PC-3 (cell line): ENCODE measurements at regions not wholly inside any gene's neighbourhood (a gene's known extent, or its start where the extent isn't known, plus 50 kb on each side); places are given as distances from the start of the nearest gene placed in this dataset.

ENCODE experiments used
- ATAC-seq: fragments of 200-7000 bp; cut with Tn5 transposase; 2 replicates; pipeline ENCODE4 v1.9.1; 2020; ENCODE audit warnings: mild to moderate bottlenecking, moderate library complexity
- BruUV-seq: library from RNA; stranded (reverse); fragments of 400-500 nt; replicated peaks from 2 replicates; lab custom pipeline; 2021; lab: Mats Ljungman, UMichigan
- CTCF ChIA-PET: fragments of 300-600 bp; sonication (Branson Sonifier 250); formaldehyde crosslinking; loops from one replicate; lab custom pipeline; 2022; ENCODE audit warnings: antibody characterized with exemption; lab: Charles Lee
- POLR2A ChIA-PET: fragments of 300-600 bp; sonication (Branson Sonifier 250); formaldehyde crosslinking; loops from one replicate; lab custom pipeline; 2022; ENCODE audit warnings: antibody characterized with exemption; ENCODE audit not compliant: unreplicated experiment; lab: Charles Lee
- DNase-seq: peaks from one replicate; pipeline ENCODE4 v3.0.0-alpha.2; 2015
- H2AFZ ChIP-seq: fragments of 300-600 bp; sonication (generic); 2 replicates; pipeline ENCODE4 v1.6.0; 2016; ENCODE audit warnings: antibody characterized with exemption, low read length
- H3F3A ChIP-seq: fragments of 300-600 bp; sonication (generic); one replicate; pipeline ENCODE4 v1.6.0; 2017; ENCODE audit warnings: antibody characterized with exemption, low read length, control low read depth, mild to moderate bottlenecking; ENCODE audit not compliant: unreplicated experiment
- H3K27ac ChIP-seq: fragments of 300-600 bp; sonication (generic); 2 replicates; pipeline ENCODE4 v1.5.1; 2016; ENCODE audit warnings: mild to moderate bottlenecking, low read length
- H3K27me3 ChIP-seq: fragments of 300-600 bp; sonication (generic); 2 replicates; pipeline ENCODE4 v1.6.1; 2016; ENCODE audit warnings: low read length, mixed read lengths
- H3K36me3 ChIP-seq: fragments of 300-600 bp; sonication (generic); 2 replicates; pipeline ENCODE4 v1.6.1; 2016; ENCODE audit warnings: low read depth, mixed run types, low read length, mixed read lengths
- H3K4me1 ChIP-seq: fragments of 300-600 bp; sonication (generic); 2 replicates; pipeline ENCODE4 v1.5.1; 2016; ENCODE audit warnings: low read length; ENCODE audit not compliant: insufficient read depth
- H3K4me2 ChIP-seq: fragments of 300-600 bp; sonication (generic); 2 replicates; pipeline ENCODE4 v1.6.0; 2016; ENCODE audit warnings: low read length
- H3K4me3 ChIP-seq: fragments of 300-600 bp; sonication (generic); 2 replicates; pipeline ENCODE4 v1.5.1; 2016; ENCODE audit warnings: mild to moderate bottlenecking, low read length, mixed read lengths
- H3K79me2 ChIP-seq: fragments of 300-600 bp; sonication (generic); 2 replicates; pipeline ENCODE4 v1.6.1; 2017; ENCODE audit warnings: low read length, mixed read lengths
- H3K9ac ChIP-seq: fragments of 300-600 bp; sonication (generic); 2 replicates; pipeline ENCODE4 v1.6.0; 2016; ENCODE audit warnings: mild to moderate bottlenecking, low read length
- H3K9me2 ChIP-seq: fragments of 300-600 bp; sonication (generic); replicated peaks from 2 replicates; pipeline ENCODE4 v1.6.1; 2016; ENCODE audit warnings: mixed run types, low read length, mixed read lengths
- H3K9me3 ChIP-seq: fragments of 300-600 bp; sonication (generic); 2 replicates; pipeline ENCODE4 v1.6.1; 2016; ENCODE audit warnings: low read length, mixed read lengths
- H4K20me1 ChIP-seq: fragments of 300-600 bp; sonication (generic); 2 replicates; pipeline ENCODE4 v1.6.1; 2016; ENCODE audit warnings: low read length, mixed read lengths
- EZH2 ChIP-seq: fragments of 300-600 bp; sonication (generic); IDR thresholded peaks from one replicate; pipeline ENCODE4 v1.6.1; 2017; ENCODE audit warnings: antibody characterized with exemption, mild to moderate bottlenecking, low read length; ENCODE audit not compliant: unreplicated experiment
- EZH2phosphoT487 ChIP-seq: fragments of 300-600 bp; sonication (generic); IDR thresholded peaks from 2 replicates; pipeline ENCODE4 v1.6.1; 2018; ENCODE audit warnings: mild to moderate bottlenecking, antibody characterized with exemption, low read length, borderline replicate concordance
- intact Hi-C: fragments of 100-400 bp; cut with micrococcal nuclease; formaldehyde crosslinking; loops from 2 replicates; pipeline ENCODE4 v1.9.0; 2023
- TF ChIP-seq, protein P1 (sequence below): fragments of 300-600 bp; sonication (generic); conservative IDR thresholded peaks from 2 replicates; pipeline ENCODE4 v1.5.1; 2017; ENCODE audit warnings: antibody characterized with exemption, low read depth, mild to moderate bottlenecking, low read length

DNA sequence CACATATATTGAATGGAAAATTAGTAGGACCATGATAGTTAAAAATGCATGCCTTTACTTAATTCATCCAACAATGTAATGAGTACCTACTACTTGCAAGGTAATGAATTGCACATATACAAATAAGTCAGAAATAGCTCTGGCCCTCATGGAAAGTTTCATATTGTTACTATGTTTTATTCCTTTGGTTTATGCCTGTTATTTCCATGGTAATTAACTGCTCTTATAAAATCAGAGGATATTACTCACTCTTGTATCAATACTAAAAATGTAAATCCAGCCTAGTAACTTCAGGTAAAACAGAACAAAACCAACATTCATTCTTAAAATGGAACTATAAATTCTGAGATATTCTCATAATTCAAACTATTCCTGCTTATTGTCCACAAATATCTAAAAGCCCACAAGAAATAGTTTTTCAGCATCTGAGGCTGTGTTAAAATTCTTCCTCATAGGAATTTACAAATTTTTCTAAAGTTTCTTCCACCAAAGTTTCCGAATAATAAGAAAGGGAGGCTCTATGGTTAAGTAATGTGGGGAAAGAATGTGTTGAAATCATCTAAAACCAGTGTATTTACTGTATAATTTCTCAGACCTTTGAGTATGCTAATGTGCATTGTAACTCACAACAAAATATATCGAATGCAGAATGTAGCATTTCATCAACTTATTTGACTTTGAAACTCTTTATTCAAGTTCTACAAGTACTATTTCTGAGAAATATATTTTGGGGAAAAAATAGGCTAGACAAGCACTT is 444.2 kb downstream of the PDGFC start:
- H3K9me3 ChIP-seq: no peaks in the 10 kb centered on the region
- H3K4me1 ChIP-seq: peaks cover 13% of the 10 kb centered on the region
- BruUV-seq: no TSS peak
- H3F3A ChIP-seq: no peaks in the 10 kb centered on the region
- no peaks in the 10 kb centered on the region for H3K36me3 ChIP-seq
- H3K9me2 ChIP-seq: no peaks in the 10 kb centered on the region
- no peak overlapping the region for H3K4me2 ChIP-seq
- no peaks in the 10 kb centered on the region for H3K79me2 ChIP-seq
- H4K20me1 ChIP-seq: no peaks in the 10 kb centered on the region
- no peaks in the 10 kb centered on the region for H3K27me3 ChIP-seq
- H3K27ac ChIP-seq: peak overlapping the region; percentile 62
- TF ChIP-seq EZH2phosphoT487 (no peak), EZH2 (no peak)
- TF ChIP-seq, protein P1, sequence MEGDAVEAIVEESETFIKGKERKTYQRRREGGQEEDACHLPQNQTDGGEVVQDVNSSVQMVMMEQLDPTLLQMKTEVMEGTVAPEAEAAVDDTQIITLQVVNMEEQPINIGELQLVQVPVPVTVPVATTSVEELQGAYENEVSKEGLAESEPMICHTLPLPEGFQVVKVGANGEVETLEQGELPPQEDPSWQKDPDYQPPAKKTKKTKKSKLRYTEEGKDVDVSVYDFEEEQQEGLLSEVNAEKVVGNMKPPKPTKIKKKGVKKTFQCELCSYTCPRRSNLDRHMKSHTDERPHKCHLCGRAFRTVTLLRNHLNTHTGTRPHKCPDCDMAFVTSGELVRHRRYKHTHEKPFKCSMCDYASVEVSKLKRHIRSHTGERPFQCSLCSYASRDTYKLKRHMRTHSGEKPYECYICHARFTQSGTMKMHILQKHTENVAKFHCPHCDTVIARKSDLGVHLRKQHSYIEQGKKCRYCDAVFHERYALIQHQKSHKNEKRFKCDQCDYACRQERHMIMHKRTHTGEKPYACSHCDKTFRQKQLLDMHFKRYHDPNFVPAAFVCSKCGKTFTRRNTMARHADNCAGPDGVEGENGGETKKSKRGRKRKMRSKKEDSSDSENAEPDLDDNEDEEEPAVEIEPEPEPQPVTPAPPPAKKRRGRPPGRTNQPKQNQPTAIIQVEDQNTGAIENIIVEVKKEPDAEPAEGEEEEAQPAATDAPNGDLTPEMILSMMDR: no peak
- intact Hi-C loops: loop anchor here (1.0 to 5.0 kb wide), 2 partner anchors 51 to 55 kb away; no protein-coding TSS in a partner anchor
- ChIA-PET POLR2A (no interaction called here), CTCF (no interaction called here)
- no peak overlapping the region for H3K4me3 ChIP-seq
- DNase-seq: peak; percentile 16
- ATAC-seq: peak; percentile 79
- no peak overlapping the region for H2AFZ ChIP-seq
- peak overlapping the region; percentile 30; the same call in 1 of the 2 replicates for H3K9ac ChIP-seq

DNA sequence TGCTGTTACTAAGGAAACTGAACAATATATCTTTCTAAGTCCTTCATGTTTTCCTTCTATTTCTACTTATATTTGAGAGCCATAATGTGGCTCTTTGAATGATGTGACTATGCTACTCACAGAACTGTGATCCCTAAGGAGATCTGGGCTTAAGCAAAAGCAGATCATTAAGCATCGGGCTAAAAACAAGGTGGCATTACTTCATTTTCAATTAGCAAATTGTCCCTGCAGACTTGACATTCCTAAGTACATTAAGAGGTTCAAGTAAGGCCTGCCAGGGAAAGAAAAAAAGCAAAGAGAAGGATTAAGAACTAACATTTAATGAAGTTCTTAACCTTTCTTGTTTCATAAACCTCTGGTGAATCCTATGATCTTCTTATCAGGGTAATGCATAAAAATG is 447.6 kb downstream of the PDGFC start:
- POLR2A ChIA-PET: no interaction called here

More for the DNA sequence above, 447.6 kb downstream of the PDGFC start:
- DNase-seq (no peak), ATAC-seq (no peak)
- intact Hi-C loops: no loop called here
- BruUV-seq: no TSS peak
- Histone ChIP-seq H3K9me2 (no peaks in the 10 kb centered on the region), H3K4me3 (no peak overlapping the region), H3K4me2 (no peak overlapping the region), H3K27ac (no peak overlapping the region), H3K9me3 (no peaks in the 10 kb centered on the region), H3K27me3 (no peaks in the 10 kb centered on the region), H3K79me2 (no peaks in the 10 kb centered on the region), H3F3A (no peaks in the 10 kb centered on the region), H3K4me1 (peaks cover 13% of the 10 kb centered on the region), H3K36me3 (no peaks in the 10 kb centered on the region), H2AFZ (no peak overlapping the region), H4K20me1 (no peaks in the 10 kb centered on the region), H3K9ac (no peak overlapping the region)
- CTCF ChIA-PET: no interaction called here
- no peak for TF ChIP-seq EZH2phosphoT487
- TF ChIP-seq EZH2: no peak
- TF ChIP-seq, protein P1: no peak
